IPS-20b (cell line): ENCODE measurements at regions not wholly inside any gene's neighbourhood (a gene's known extent, or its start where the extent isn't known, plus 50 kb on each side); places are given as distances from the start of the nearest gene placed in this dataset.

ENCODE experiments used
- H3K27ac ChIP-seq: one replicate; pipeline ENCODE4 v1.5.1; 2013; ENCODE audit warnings: low read length
- H3K27me3 ChIP-seq: 2 replicates; pipeline ENCODE4 v1.6.1; 2013; ENCODE audit warnings: mild to moderate bottlenecking, low read length, inconsistent platforms; ENCODE audit not compliant: insufficient read depth
- H3K36me3 ChIP-seq: 2 replicates; pipeline ENCODE4 v1.6.1; 2013; ENCODE audit warnings: low read depth, mild to moderate bottlenecking, inconsistent platforms, low read length, moderate library complexity; ENCODE audit not compliant: insufficient read depth
- H3K4me1 ChIP-seq: 2 replicates; pipeline ENCODE4 v1.6.1; 2013; ENCODE audit warnings: mild to moderate bottlenecking, control low read depth, inconsistent platforms, low read length, moderate library complexity; ENCODE audit not compliant: insufficient read depth
- H3K4me3 ChIP-seq: 2 replicates; pipeline ENCODE4 v1.5.1; 2013; ENCODE audit warnings: mild to moderate bottlenecking, low read length, inconsistent platforms
- H3K9ac ChIP-seq: 2 replicates; pipeline ENCODE4 v1.6.1; 2013; ENCODE audit warnings: low read depth, mild to moderate bottlenecking, inconsistent platforms, low read length, moderate library complexity
- H3K9me3 ChIP-seq: 2 replicates; pipeline ENCODE4 v1.6.1; 2013; ENCODE audit warnings: mild to moderate bottlenecking, low read depth, low read length, inconsistent platforms; ENCODE audit not compliant: insufficient read depth

GRCh38 chr5:163967268-163967667, 461.8 kb downstream of the MAT2B start:
- Histone ChIP-seq H3K4me3 (no peak overlapping the region), H3K27me3 (no peaks in the 10 kb centered on the region), H3K9ac (no peak overlapping the region), H3K9me3 (no peaks in the 10 kb centered on the region), H3K36me3 (no peaks in the 10 kb centered on the region), H3K4me1 (no peaks in the 10 kb centered on the region), H3K27ac (no peak overlapping the region)

DNA sequence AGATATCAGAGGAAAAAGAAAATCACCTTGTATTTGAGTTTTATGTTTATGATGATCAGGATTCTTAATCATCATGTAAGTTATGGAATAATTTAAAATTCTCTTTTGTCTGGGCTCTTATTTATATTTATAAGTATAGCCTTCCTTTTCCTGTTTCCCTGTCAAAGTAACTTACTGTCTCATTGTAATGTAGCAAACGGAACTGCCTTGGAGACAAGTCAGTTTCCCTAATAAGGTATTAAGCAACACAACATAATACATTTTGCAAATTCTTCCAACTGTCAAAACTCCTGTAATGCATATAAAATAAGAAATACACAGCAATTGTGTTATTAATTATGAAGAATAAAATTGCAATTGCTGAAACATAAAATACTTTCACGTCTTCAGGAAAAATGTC, 463.2 kb downstream of the MAT2B start:
- Histone ChIP-seq H3K27ac (no peak overlapping the region), H3K9ac (no peak overlapping the region), H3K4me3 (no peak overlapping the region), H3K27me3 (no peaks in the 10 kb centered on the region), H3K9me3 (no peaks in the 10 kb centered on the region), H3K4me1 (no peaks in the 10 kb centered on the region), H3K36me3 (no peaks in the 10 kb centered on the region)

GRCh38 chr5:163976696-163977095, 471.3 kb downstream of the MAT2B start:
- H3K9ac ChIP-seq, result no peak overlapping the region
- H3K27ac ChIP-seq, result no peak overlapping the region
- H3K9me3 ChIP-seq, result no peaks in the 10 kb centered on the region
- no peak overlapping the region for H3K4me3 ChIP-seq
- H3K27me3 ChIP-seq, result no peaks in the 10 kb centered on the region
- H3K4me1 ChIP-seq, result no peaks in the 10 kb centered on the region
- H3K36me3 ChIP-seq, result no peaks in the 10 kb centered on the region

DNA sequence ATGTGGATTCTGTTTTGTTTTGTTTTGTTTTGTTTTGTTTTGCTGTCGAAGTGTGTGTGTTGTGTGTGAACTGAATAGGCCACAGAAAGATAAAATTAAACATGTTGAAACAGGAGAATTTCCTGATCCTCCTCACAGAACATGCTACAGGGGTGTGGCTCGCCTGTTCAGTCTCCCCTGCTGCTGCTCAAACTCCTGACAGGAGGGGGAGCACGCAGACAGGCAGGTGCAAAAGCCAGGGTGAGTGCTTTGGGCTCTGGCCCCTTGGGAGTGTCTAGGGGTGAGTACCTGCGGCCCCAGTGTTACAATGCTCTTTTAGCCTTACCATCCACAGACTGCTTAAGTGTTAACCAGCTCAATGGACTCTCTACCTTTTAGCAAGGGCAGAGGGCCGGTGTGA, 473.5 kb downstream of the MAT2B start:
- Histone ChIP-seq H3K9ac (no peak overlapping the region), H3K27ac (no peak overlapping the region), H3K36me3 (no peaks in the 10 kb centered on the region), H3K9me3 (no peaks in the 10 kb centered on the region), H3K4me1 (no peaks in the 10 kb centered on the region), H3K4me3 (no peak overlapping the region), H3K27me3 (no peaks in the 10 kb centered on the region)

DNA sequence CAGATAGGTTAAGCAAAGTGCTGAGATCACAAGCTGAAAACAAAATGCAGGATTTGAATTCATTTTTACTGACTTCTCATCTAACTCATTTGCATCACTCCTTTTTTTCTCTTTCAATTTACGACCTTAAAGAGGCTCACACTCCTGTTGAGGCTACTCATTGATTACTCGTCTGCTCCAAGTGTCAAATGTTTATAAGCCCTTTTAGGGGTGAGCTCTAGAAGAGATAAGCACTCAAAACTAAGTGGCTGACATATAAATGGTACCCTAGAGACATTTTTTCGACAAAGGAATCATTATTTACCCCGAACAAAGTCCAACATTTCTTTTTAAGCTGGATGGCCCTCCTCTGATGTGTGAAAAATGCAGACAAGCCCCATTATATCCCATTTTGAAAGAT, 483.1 kb downstream of the MAT2B start:
- Histone ChIP-seq H3K4me1 (no peaks in the 10 kb centered on the region), H3K27me3 (no peaks in the 10 kb centered on the region), H3K4me3 (no peak overlapping the region), H3K9ac (no peak overlapping the region), H3K9me3 (no peaks in the 10 kb centered on the region), H3K27ac (no peak overlapping the region), H3K36me3 (no peaks in the 10 kb centered on the region)

- H3K36me3 ChIP-seq, result no peaks in the 10 kb centered on the region
- no peaks in the 10 kb centered on the region for H3K9me3 ChIP-seq
- no peak overlapping the region for H3K9ac ChIP-seq
- no peaks in the 10 kb centered on the region for H3K27me3 ChIP-seq
- H3K27ac ChIP-seq, result no peak overlapping the region
- H3K4me1 ChIP-seq, result no peaks in the 10 kb centered on the region
- H3K4me3 ChIP-seq, result no peak overlapping the region
These were observed 487.7 kb downstream of the MAT2B start for GRCh38 chr5:163993126-163993525.

DNA sequence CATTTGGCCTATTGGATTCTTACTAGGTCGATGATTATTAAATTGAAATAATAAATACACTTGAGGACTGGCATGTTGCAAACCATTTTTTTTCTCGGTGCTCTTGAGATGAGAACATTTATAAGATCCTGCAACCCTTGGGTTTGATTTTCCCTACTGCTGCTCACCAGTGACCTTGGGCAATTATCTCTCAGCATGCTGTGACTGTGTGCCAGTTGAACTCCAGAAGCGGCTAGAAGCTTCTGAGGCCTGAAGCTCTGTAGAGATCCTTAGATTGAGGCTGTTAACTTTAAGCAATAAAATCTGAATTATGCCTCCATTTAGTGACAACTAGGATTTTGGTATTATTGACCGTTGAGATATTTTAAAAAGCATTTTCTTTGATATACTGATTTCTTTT, 489.8 kb downstream of the MAT2B start:
- Histone ChIP-seq H3K4me3 (no peak overlapping the region), H3K36me3 (no peaks in the 10 kb centered on the region), H3K9me3 (no peaks in the 10 kb centered on the region), H3K4me1 (no peaks in the 10 kb centered on the region), H3K27ac (no peak overlapping the region), H3K27me3 (no peaks in the 10 kb centered on the region), H3K9ac (no peak overlapping the region)

- H3K27ac ChIP-seq, result no peak overlapping the region
- H3K27me3 ChIP-seq, result no peaks in the 10 kb centered on the region
These were observed 492.5 kb downstream of the MAT2B start for GRCh38 chr5:163997965-163998364.

DNA sequence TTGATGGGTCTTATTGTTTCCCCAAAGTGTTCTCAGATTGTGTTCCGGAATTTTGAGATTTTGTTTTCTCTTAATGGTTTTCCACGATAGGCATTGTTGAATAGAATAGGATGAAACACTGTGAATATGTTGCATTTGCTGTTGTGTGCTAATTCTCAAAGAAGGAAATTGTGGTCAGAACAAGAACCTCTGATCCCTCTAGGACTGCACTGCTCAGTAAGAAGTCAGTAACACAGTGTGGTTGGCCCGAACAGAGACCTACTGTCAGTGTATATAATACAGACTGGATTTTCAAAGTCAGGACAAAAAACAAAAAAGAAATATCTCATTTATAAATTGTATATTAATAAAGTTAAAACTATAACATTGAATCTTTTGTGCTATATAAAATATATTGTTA, 494.8 kb downstream of the MAT2B start:
- Histone ChIP-seq H3K4me1 (no peaks in the 10 kb centered on the region; the same call in 1 of the 2 replicates), H3K9ac (no peak overlapping the region), H3K9me3 (no peaks in the 10 kb centered on the region), H3K4me3 (no peak overlapping the region), H3K36me3 (no peaks in the 10 kb centered on the region), H3K27me3 (no peaks in the 10 kb centered on the region), H3K27ac (no peak overlapping the region)

More at GRCh38 chr5:163997965-163998364, 492.5 kb downstream of the MAT2B start:
- Histone ChIP-seq H3K9ac (no peak overlapping the region), H3K4me1 (no peaks in the 10 kb centered on the region; the same call in 1 of the 2 replicates), H3K36me3 (no peaks in the 10 kb centered on the region), H3K4me3 (no peak overlapping the region), H3K9me3 (no peaks in the 10 kb centered on the region)

DNA sequence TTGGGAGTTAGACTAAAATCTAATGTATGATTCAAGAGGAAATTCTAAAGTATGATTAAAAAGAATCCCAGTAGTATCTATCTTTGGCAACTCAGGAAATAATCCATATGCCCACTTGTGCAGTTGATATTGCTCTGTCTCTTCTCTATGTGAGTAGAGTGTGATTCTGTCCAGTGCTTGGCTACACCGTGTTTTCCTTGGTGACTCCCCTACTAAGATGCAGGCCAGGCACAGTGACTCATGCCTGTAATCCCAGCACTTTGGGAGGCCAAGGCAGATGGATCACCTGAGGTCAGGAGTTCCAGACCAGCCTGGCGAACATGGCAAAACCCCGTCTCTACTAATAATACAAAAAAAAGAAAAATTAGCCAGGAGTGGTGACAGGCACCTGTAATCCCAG, 495.4 kb downstream of the MAT2B start:
- Histone ChIP-seq H3K27ac (no peak overlapping the region), H3K4me3 (no peak overlapping the region), H3K36me3 (no peaks in the 10 kb centered on the region), H3K27me3 (no peaks in the 10 kb centered on the region), H3K4me1 (no peaks in the 10 kb centered on the region; the same call in 1 of the 2 replicates), H3K9ac (no peak overlapping the region), H3K9me3 (no peaks in the 10 kb centered on the region)

GRCh38 chr5:164002214-164002613, 496.8 kb downstream of the MAT2B start:
- no peak overlapping the region for H3K4me3 ChIP-seq
- no peak overlapping the region for H3K27ac ChIP-seq
- H3K9ac ChIP-seq, result no peak overlapping the region
- no peaks in the 10 kb centered on the region for H3K9me3 ChIP-seq
- H3K36me3 ChIP-seq, result no peaks in the 10 kb centered on the region
- no peaks in the 10 kb centered on the region; the same call in 1 of the 2 replicates for H3K4me1 ChIP-seq
- H3K27me3 ChIP-seq, result no peaks in the 10 kb centered on the region

GRCh38 chr5:164002628-164003027, 497.2 kb downstream of the MAT2B start:
- no peaks in the 10 kb centered on the region for H3K27me3 ChIP-seq
- H3K4me3 ChIP-seq, result no peak overlapping the region
- H3K9me3 ChIP-seq, result no peaks in the 10 kb centered on the region
- H3K27ac ChIP-seq, result no peak overlapping the region
- H3K4me1 ChIP-seq, result no peaks in the 10 kb centered on the region; the same call in 1 of the 2 replicates
- H3K36me3 ChIP-seq, result no peaks in the 10 kb centered on the region
- H3K9ac ChIP-seq, result no peak overlapping the region

DNA sequence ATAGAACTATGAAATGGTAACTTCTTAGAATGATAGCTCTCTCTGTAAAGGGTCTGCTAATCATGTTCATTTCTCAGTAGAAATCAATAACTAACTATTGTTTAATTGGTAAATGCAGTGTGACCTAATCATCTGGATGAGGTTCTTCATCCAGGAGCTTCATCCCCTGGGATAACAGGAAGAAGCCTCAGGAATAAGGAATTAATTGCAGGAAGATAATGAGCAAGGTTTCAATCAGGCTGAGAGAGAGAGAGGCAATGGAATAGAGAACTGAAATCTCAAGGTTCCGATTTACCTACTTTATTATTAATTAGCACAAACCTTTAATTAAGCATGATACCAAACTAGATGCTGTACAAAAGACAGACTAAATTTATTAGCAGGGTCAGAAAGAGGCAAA, 499.7 kb downstream of the MAT2B start:
- H3K36me3 ChIP-seq, result no peaks in the 10 kb centered on the region
- H3K27me3 ChIP-seq, result no peaks in the 10 kb centered on the region
- H3K27ac ChIP-seq, result no peak overlapping the region
- H3K9me3 ChIP-seq, result no peaks in the 10 kb centered on the region
- H3K9ac ChIP-seq, result no peak overlapping the region
- H3K4me1 ChIP-seq, result no peaks in the 10 kb centered on the region; the same call in 1 of the 2 replicates
- no peak overlapping the region for H3K4me3 ChIP-seq
